Esophagus squamous epithelium (tissue), 4 donors: ENCODE measurements at regions not wholly inside any gene's neighbourhood (a gene's known extent, or its start where the extent isn't known, plus 50 kb on each side); places are given as distances from the start of the nearest gene placed in this dataset.

Experiments
- POLR2A ChIP-seq, 4 donors: fragments of 450-650 bp; IDR thresholded peaks; one replicate each; pipeline ENCODE4 v1.6.1; 2017; ENCODE audit warnings: antibody characterized with exemption in 4 of 4, mild to moderate bottlenecking in 4 of 4, moderate library complexity in 3 of 4
- TF ChIP-seq, protein P1 (sequence below), 6 experiments: fragments of 450-650 bp in 4 of 6; fragments of 200-600 bp in 2 of 6; sonication (generic) in 2 of 6; IDR thresholded peaks; one replicate each; pipeline ENCODE4 v1.5.1; 2016 to 2019; ENCODE audit warnings: antibody characterized with exemption in 6 of 6, mild to moderate bottlenecking in 4 of 6, moderate library complexity in 4 of 6

DNA sequence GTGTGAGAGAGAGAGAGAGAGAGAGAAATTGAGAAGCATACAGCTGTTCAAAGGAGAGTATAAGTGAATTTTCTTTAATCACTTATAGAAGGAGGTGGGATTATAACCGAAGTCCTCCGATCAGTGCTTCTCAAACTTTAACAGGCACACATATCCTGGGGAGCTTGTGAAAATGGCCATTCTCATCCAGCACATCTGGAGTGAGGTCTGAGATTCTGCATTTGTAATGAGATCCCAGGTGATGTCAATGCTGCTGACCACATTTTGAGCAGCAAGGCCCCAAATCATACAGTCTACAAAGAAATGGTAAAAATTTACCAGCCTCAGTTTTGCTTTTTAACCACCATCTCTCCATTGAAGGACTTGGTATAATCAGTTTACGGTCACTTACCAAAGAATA is 219.0 kb downstream of the PTEN start:
- TF ChIP-seq, protein P1, sequence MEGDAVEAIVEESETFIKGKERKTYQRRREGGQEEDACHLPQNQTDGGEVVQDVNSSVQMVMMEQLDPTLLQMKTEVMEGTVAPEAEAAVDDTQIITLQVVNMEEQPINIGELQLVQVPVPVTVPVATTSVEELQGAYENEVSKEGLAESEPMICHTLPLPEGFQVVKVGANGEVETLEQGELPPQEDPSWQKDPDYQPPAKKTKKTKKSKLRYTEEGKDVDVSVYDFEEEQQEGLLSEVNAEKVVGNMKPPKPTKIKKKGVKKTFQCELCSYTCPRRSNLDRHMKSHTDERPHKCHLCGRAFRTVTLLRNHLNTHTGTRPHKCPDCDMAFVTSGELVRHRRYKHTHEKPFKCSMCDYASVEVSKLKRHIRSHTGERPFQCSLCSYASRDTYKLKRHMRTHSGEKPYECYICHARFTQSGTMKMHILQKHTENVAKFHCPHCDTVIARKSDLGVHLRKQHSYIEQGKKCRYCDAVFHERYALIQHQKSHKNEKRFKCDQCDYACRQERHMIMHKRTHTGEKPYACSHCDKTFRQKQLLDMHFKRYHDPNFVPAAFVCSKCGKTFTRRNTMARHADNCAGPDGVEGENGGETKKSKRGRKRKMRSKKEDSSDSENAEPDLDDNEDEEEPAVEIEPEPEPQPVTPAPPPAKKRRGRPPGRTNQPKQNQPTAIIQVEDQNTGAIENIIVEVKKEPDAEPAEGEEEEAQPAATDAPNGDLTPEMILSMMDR (IDR thresholded peaks at IDR 0.05), result no peak
- no peak for TF ChIP-seq POLR2A (IDR thresholded peaks at IDR 0.05)
